Stimulated activated CD8-positive, alpha-beta memory T cell treated with anti-CD3 and anti-CD28 coated beads, Interleukin-7, amount 100 ng/mL, for 24 hours (primary cell): ENCODE measurements at regions not wholly inside any gene's neighbourhood (a gene's known extent, or its start where the extent isn't known, plus 50 kb on each side); places are given as distances from the start of the nearest gene placed in this dataset.
"Not testable (repeated sequence)": the region's sequence is repeated elsewhere in the genome, so short reads cannot be mapped to it uniquely, and the experiment has no call there.

Experiments
- DNase-seq: peaks from one replicate; pipeline ENCODE4 v3.0.0-alpha.2; 2020; ENCODE audit warnings: low read depth

GRCh38 chr1:14137411-14138134 lies 437.6 kb downstream of the PRDM2 start:
- DNase-seq, result no peak

GRCh38 chr1:14138135-14138506 lies 438.1 kb downstream of the PRDM2 start:
- DNase-seq, result no peak

- no peak for DNase-seq
Measured at GRCh38 chr1:14138687-14139086, 438.7 kb downstream of the PRDM2 start.

GRCh38 chr1:14140831-14141401 lies 440.9 kb downstream of the PRDM2 start:
- no peak for DNase-seq

- no peak for DNase-seq
Measured at GRCh38 chr1:14141656-14142055, 441.7 kb downstream of the PRDM2 start.

GRCh38 chr1:14142397-14143100 lies 442.6 kb downstream of the PRDM2 start:
- DNase-seq, result no peak

GRCh38 chr1:14143777-14144176 lies 443.8 kb downstream of the PRDM2 start:
- no peak for DNase-seq

DNA sequence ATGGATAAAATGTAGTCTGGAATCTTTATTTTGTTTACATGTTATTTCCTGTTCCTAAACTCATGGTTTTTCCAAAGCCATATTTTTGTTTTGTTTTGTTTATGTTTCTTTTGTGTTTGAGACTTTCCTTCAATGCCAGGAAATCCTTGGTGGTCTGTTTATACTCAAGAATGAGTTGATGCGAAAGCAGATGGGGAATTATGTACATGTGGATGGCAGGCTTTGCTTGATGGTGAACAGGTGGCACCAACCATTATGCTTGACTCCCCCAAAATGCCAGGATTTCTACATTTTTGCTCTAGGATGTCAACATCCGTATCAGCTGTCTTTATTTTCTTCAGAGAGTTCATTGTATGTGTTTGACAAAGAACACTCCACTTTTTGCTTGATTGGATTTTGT lies 448.5 kb downstream of the PRDM2 start:
- no peak for DNase-seq

- no peak for DNase-seq
Measured at GRCh38 chr1:14149431-14149830, 449.1 kb upstream of the KAZN start.

GRCh38 chr1:14156543-14156942 lies 441.9 kb upstream of the KAZN start:
- DNase-seq, result no peak

GRCh38 chr1:14160781-14161180 lies 437.7 kb upstream of the KAZN start:
- DNase-seq, result no peak

GRCh38 chr1:14163246-14163645 lies 435.2 kb upstream of the KAZN start:
- no peak for DNase-seq

DNA sequence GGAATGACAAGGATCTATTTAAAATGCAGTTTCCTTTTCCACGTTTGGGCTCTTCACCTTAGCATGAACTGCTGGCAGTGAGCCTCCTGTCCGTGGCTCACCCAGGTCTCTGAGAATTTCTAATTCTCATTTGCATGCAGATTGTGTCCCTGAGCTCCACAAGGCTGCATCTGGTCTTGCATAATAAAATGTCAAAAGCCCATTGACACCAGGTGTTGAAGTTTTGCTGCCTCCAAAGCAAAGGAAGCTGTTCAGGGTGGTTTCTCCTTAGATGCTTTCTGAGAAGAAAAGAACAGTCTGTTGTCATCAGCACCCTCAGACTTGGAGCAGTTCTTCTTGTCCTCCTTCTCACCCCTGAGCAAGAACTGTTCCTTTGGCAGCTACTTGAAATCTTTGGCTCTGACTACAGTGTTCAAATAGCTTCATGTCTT lies 433.1 kb upstream of the KAZN start:
- DNase-seq, result no peak

DNA sequence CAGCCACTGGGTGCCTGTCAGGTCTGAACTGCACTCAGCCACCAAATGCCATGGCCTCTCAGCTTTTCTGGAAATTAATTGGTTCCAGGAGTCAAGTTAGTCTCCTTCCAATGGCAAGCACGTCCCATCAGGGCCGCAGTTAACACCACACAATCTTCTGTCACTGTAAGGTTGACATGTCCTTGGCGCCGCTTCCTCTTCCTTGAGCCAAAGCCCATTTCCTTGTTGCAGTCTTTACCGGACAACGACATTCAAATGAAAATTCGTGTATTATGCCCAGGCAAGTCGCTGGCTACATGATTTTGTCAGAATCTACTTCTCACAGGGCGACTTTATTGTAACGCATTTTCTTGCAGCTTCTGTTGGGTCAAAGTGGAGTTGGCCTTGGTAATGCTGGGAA lies 430.6 kb upstream of the KAZN start:
- no peak for DNase-seq

- DNase-seq, result no peak
Measured at GRCh38 chr1:14168326-14169063, 430.0 kb upstream of the KAZN start.

- no peak for DNase-seq
Measured at GRCh38 chr1:14173598-14173997, 424.9 kb upstream of the KAZN start.

DNA sequence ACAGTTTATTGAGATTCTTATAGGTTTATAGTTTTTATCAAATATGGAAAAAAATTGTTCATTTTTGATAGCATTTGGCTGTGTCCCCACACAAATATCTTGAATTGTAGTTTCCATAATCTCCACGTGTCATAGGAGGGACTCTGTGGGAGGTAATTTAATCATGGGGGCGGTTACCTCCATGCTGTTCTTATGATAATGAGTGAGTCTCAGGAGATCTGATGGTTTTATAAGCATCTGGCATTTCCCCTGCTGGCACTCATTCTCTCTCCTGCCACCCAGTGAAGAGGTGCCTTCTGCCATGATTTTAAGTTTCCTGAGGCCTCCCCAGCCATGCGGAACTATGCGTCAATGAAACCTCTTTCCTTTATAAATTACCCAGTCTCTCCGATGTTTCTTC lies 420.6 kb upstream of the KAZN start:
- DNase-seq, result not testable (repeated sequence)

- DNase-seq, result no peak
Measured at GRCh38 chr1:14180738-14181137, 417.7 kb upstream of the KAZN start.

DNA sequence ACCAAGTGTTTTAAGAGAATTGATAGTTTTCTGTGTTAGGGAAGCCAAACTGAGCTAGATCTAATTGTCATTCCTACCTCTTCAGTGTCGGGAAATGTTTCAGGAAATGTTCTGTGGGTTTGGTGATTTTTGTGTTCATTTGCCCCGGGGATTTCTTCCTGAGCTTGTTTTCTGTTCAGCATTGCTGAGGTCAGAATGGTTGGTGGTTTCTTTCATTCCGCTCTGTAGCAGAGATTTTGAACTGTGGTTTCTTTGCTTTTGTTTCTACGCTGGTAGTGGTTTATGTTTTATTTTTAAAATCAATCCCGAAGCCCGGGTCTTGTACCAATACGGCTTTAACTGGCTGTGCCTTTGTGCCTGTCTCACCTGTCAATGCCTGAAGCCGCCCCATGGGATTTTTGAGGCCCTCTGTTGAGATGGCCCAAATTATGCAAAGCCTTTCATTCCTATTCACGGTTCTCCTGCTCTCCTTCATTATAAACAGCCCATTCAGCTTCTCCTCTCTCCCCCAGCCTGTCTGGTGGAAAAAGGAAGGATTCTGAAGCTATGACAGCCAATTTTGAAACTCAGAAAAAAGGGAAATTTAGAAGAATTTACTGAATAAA lies 417.2 kb upstream of the KAZN start:
- DNase-seq, result no peak

DNA sequence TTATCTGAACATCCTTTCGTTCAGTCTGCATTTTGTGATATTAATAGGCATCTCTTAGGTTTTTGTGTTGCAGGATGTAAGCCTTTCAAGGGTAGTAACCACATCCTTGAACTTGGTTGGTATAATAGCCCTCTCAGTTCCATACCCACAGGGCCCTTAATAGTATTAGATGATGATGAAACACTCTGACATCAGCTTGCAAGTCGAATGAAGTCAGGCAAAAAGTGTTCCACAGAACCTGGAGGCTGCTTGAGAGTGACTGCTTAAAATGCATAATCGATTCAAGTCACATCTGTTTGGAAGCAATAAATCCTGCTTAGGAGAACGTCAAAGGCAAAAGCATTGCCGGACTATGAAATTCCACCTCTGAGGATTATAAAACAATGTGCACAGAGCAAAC lies 415.6 kb upstream of the KAZN start:
- no peak for DNase-seq

DNA sequence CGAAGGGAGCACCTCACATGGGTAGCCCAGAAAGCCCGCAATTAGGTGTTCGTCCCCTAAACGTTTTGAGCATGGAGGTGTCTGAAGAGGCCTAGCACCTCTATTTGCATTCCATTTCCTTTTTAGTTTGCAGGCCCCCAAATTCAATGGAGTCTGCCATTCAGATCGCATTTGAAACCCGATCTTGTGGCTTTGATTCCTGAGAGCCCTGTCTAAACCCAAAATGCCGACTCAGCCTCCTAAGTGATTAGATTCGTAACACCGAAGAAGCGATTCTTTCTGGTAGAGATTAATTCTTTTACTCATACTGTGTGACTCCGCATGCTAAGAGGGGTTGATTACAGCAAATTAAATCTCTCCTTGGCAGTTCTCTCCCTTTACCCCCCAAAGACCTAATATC lies 415.2 kb upstream of the KAZN start:
- DNase-seq, result no peak

- DNase-seq, result no peak
Measured at GRCh38 chr1:14184454-14184853, 414.0 kb upstream of the KAZN start.
